ENCODE measurements at regions not wholly inside any gene's neighbourhood (a gene's known extent, or its start where the extent isn't known, plus 50 kb on each side); places are given as distances from the start of the nearest gene placed in this dataset.

- Mint-ChIP-seq H3K27me3 (no peaks in the 10 kb centered on the region), H3K4me1 (ENCODE audit: low read depth) (no peaks in the 10 kb centered on the region), H3K9me3 (ENCODE audit: low read depth) (peaks cover 10% of the 10 kb centered on the region), H3K27ac (no peak overlapping the region), H3K4me3 (ENCODE audit: low read depth) (no peak overlapping the region), H3K36me3 (ENCODE audit: insufficient read depth) (no peaks in the 10 kb centered on the region)
- DNase-seq (ENCODE audit: low spot score, unreplicated experiment) = no peak
- TF ChIP-seq, protein P1, sequence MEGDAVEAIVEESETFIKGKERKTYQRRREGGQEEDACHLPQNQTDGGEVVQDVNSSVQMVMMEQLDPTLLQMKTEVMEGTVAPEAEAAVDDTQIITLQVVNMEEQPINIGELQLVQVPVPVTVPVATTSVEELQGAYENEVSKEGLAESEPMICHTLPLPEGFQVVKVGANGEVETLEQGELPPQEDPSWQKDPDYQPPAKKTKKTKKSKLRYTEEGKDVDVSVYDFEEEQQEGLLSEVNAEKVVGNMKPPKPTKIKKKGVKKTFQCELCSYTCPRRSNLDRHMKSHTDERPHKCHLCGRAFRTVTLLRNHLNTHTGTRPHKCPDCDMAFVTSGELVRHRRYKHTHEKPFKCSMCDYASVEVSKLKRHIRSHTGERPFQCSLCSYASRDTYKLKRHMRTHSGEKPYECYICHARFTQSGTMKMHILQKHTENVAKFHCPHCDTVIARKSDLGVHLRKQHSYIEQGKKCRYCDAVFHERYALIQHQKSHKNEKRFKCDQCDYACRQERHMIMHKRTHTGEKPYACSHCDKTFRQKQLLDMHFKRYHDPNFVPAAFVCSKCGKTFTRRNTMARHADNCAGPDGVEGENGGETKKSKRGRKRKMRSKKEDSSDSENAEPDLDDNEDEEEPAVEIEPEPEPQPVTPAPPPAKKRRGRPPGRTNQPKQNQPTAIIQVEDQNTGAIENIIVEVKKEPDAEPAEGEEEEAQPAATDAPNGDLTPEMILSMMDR (IDR thresholded peaks at IDR 0.05; ENCODE audit: unreplicated experiment) = no peak
Measured at GRCh38 chr6:22913612-22914011, 344.2 kb downstream of the HDGFL1 start.

DNA sequence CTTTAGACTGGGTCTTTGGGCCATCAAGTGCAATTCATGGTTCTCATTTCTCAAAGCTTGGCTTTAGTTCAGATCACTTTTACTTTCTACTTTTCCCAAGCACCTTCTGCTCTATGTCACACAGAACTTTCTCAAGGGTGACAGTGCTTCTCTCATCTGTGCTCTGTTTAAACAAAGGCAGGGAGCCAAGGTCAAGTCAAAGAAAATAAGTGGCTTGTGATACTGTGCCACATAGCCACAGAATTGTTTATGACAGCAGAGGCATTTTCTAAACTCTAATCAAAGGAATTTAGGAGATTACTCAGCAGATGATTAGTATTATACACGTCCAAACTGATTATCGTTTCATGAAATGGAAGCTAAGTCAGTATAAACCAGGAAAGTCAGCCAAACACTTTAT, 348.0 kb downstream of the HDGFL1 start:
- Mint-ChIP-seq H3K4me1 (ENCODE audit: low read depth) (peaks cover 6% of the 10 kb centered on the region), H3K9me3 (ENCODE audit: low read depth) (peaks cover 11% of the 10 kb centered on the region), H3K36me3 (ENCODE audit: insufficient read depth) (no peaks in the 10 kb centered on the region)

GRCh38 chr6:22921828-22922227, 352.5 kb downstream of the HDGFL1 start:
- peaks cover 12% of the 10 kb centered on the region for H3K4me1 Mint-ChIP-seq (ENCODE audit: low read depth)
- TF ChIP-seq, protein P1 (IDR thresholded peaks at IDR 0.05; ENCODE audit: unreplicated experiment) = no peak
- H3K27ac Mint-ChIP-seq = no peak overlapping the region
- no peaks in the 10 kb centered on the region for H3K36me3 Mint-ChIP-seq (ENCODE audit: insufficient read depth)
- no peak overlapping the region for H3K4me3 Mint-ChIP-seq (ENCODE audit: low read depth)
- peaks cover 9% of the 10 kb centered on the region for H3K9me3 Mint-ChIP-seq (ENCODE audit: low read depth)
- no peak for DNase-seq (ENCODE audit: low spot score, unreplicated experiment)
- H3K27me3 Mint-ChIP-seq = no peaks in the 10 kb centered on the region

More for the DNA sequence above, 348.0 kb downstream of the HDGFL1 start:
- Mint-ChIP-seq H3K27me3 (no peaks in the 10 kb centered on the region), H3K27ac (no peak overlapping the region), H3K4me3 (ENCODE audit: low read depth) (no peak overlapping the region)
- DNase-seq (ENCODE audit: low spot score, unreplicated experiment) = no peak
- TF ChIP-seq, protein P1 (IDR thresholded peaks at IDR 0.05; ENCODE audit: unreplicated experiment) = no peak

GRCh38 chr6:22925304-22925835, 356.0 kb downstream of the HDGFL1 start:
- Mint-ChIP-seq H3K4me3 (ENCODE audit: low read depth) (no peak overlapping the region), H3K27me3 (no peaks in the 10 kb centered on the region), H3K9me3 (ENCODE audit: low read depth) (no peaks in the 10 kb centered on the region), H3K27ac (no peak overlapping the region), H3K36me3 (ENCODE audit: insufficient read depth) (no peaks in the 10 kb centered on the region), H3K4me1 (ENCODE audit: low read depth) (peaks cover 6% of the 10 kb centered on the region)
- no peak for DNase-seq (ENCODE audit: low spot score, unreplicated experiment)
- TF ChIP-seq, protein P1 (IDR thresholded peaks at IDR 0.05; ENCODE audit: unreplicated experiment) = no peak

GRCh38 chr6:22925920-22926789, 356.8 kb downstream of the HDGFL1 start:
- no peak for DNase-seq (ENCODE audit: low spot score, unreplicated experiment)
- H3K36me3 Mint-ChIP-seq (ENCODE audit: insufficient read depth) = no peaks in the 10 kb centered on the region
- no peaks in the 10 kb centered on the region for H3K27me3 Mint-ChIP-seq
- no peaks in the 10 kb centered on the region for H3K9me3 Mint-ChIP-seq (ENCODE audit: low read depth)
- no peak overlapping the region for H3K27ac Mint-ChIP-seq
- peaks cover 6% of the 10 kb centered on the region for H3K4me1 Mint-ChIP-seq (ENCODE audit: low read depth)
- no peak overlapping the region for H3K4me3 Mint-ChIP-seq (ENCODE audit: low read depth)
- TF ChIP-seq, protein P1 (IDR thresholded peaks at IDR 0.05; ENCODE audit: unreplicated experiment) = no peak

All from progenitor cell of endocrine pancreas (in vitro differentiated cells).